ENCODE measurements at regions not wholly inside any gene's neighbourhood (a gene's known extent, or its start where the extent isn't known, plus 50 kb on each side); places are given as distances from the start of the nearest gene placed in this dataset.
A peak's percentile ranks its signal among the peaks of the same experiment; 100 is the strongest.

GRCh38 chr7:16315280-16315679, 106.1 kb downstream of the CRPPA start:
- WGBS, 4 donors: 91 to 96% (median 93%) methylated on average over 3 of the region's 3 CpGs
- Histone ChIP-seq H3K4me1 (no peaks in the 10 kb centered on the region), H3K27ac (no peak overlapping the region), H3K36me3 (no peaks in the 10 kb centered on the region), H3K4me3 (no peak overlapping the region), H3K9me3 (no peaks in the 10 kb centered on the region), H3K27me3 (no peaks in the 10 kb centered on the region)
- no peak for DNase-seq
- intact Hi-C loops (cut with DNase I): no loop called here
- TF ChIP-seq, protein P1, sequence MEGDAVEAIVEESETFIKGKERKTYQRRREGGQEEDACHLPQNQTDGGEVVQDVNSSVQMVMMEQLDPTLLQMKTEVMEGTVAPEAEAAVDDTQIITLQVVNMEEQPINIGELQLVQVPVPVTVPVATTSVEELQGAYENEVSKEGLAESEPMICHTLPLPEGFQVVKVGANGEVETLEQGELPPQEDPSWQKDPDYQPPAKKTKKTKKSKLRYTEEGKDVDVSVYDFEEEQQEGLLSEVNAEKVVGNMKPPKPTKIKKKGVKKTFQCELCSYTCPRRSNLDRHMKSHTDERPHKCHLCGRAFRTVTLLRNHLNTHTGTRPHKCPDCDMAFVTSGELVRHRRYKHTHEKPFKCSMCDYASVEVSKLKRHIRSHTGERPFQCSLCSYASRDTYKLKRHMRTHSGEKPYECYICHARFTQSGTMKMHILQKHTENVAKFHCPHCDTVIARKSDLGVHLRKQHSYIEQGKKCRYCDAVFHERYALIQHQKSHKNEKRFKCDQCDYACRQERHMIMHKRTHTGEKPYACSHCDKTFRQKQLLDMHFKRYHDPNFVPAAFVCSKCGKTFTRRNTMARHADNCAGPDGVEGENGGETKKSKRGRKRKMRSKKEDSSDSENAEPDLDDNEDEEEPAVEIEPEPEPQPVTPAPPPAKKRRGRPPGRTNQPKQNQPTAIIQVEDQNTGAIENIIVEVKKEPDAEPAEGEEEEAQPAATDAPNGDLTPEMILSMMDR (IDR thresholded peaks at IDR 0.05): no peak
- TF ChIP-seq POLR2A (IDR thresholded peaks at IDR 0.05): no peak
- ATAC-seq: no peak

- no peak overlapping the region for H3K27ac ChIP-seq
- H3K4me3 ChIP-seq: no peak overlapping the region
- H3K36me3 ChIP-seq: no peaks in the 10 kb centered on the region
- intact Hi-C loops (cut with DNase I): no loop called here
- peak; percentile 60 to 81 (median 64) for ATAC-seq
- no peaks in the 10 kb centered on the region for H3K9me3 ChIP-seq
- no peak for DNase-seq
- peaks cover 0 to 6% (median 0%) of the 10 kb centered on the region in 12 donors for H3K4me1 ChIP-seq
- WGBS, 4 donors: 76 to 82% (median 80%) methylated on average over 2 of the region's 2 CpGs
- H3K27me3 ChIP-seq: no peaks in the 10 kb centered on the region
- TF ChIP-seq POLR2A (IDR thresholded peaks at IDR 0.05): no peak
- TF ChIP-seq, protein P1 (IDR thresholded peaks at IDR 0.05): no peak
Measured at GRCh38 chr7:16309129-16309528, 112.2 kb downstream of the CRPPA start.

GRCh38 chr7:16301291-16301690, 120.0 kb downstream of the CRPPA start:
- WGBS, 4 donors: 31 to 44% (median 38%) methylated on average over 4 of the region's 4 CpGs
- no peak for TF ChIP-seq POLR2A (IDR thresholded peaks at IDR 0.05)
- H3K36me3 ChIP-seq: no peaks in the 10 kb centered on the region
- peaks cover 0 to 5% (median 0%) of the 10 kb centered on the region in 12 donors for H3K4me1 ChIP-seq
- intact Hi-C loops (cut with DNase I): no loop called here
- no peaks in the 10 kb centered on the region for H3K9me3 ChIP-seq
- DNase-seq: no peak
- ATAC-seq: no peak
- H3K4me3 ChIP-seq: no peak overlapping the region
- no peaks in the 10 kb centered on the region for H3K27me3 ChIP-seq
- H3K27ac ChIP-seq: no peak overlapping the region

DNA sequence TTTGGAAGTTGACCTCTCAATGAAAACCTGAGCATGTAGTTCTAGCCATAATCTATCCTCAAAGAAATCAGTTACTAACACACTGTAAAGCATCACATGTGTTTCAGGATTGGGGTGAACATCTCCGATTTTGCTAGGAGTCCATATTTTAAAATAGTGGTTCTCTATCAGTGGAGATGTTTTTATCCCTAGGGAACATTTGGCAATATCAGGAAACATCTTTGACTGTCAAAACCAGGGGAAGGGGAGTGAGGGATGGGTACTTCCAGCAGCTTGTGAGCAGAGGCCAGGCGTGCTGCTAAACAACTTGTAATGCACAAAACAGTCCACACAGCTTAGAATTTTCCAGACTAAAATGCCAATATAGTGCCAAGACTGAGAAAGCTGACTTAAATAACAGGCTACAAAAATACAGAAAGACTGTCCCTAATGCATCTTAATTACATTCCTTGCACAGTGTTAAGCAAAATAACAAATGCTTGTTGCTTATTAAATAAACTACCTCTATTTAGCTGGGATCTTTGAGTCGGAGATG, 120.9 kb downstream of the CRPPA start:
- intact Hi-C loops (cut with DNase I): no loop called here
- no peaks in the 10 kb centered on the region for H3K36me3 ChIP-seq
- H3K9me3 ChIP-seq: no peaks in the 10 kb centered on the region
- no peak overlapping the region for H3K4me3 ChIP-seq
- ATAC-seq (no peak), DNase-seq (no peak)
- no peak for TF ChIP-seq POLR2A (IDR thresholded peaks at IDR 0.05)
- 64 to 77% (median 76%) methylated on average over 3 of the region's 3 CpGs for WGBS, 4 donors
- no peak overlapping the region for H3K27ac ChIP-seq
- H3K4me1 ChIP-seq: peaks cover 0 to 7% (median 0%) of the 10 kb centered on the region in 12 donors
- H3K27me3 ChIP-seq: no peaks in the 10 kb centered on the region

- H3K4me3 ChIP-seq: no peak overlapping the region
- WGBS, 4 donors: 88 to 95% (median 92%) methylated on average over 5 of the region's 5 CpGs
- H3K4me1 ChIP-seq: peaks cover 0 to 11% (median 0%) of the 10 kb centered on the region in 12 donors
- H3K9me3 ChIP-seq: no peaks in the 10 kb centered on the region
- intact Hi-C loops (cut with DNase I): no loop called here
- no peaks in the 10 kb centered on the region for H3K27me3 ChIP-seq
- ATAC-seq (no peak), DNase-seq (no peak)
- TF ChIP-seq, protein P1 (IDR thresholded peaks at IDR 0.05): no peak
- no peak for TF ChIP-seq POLR2A (IDR thresholded peaks at IDR 0.05)
- no peaks in the 10 kb centered on the region for H3K36me3 ChIP-seq
- H3K27ac ChIP-seq: no peak overlapping the region
Measured at GRCh38 chr7:16299853-16300252, 121.5 kb downstream of the CRPPA start.
